H1 (cell line): ENCODE measurements at regions not wholly inside any gene's neighbourhood (a gene's known extent, or its start where the extent isn't known, plus 50 kb on each side); places are given as distances from the start of the nearest gene placed in this dataset.

Experiments used
- CTCF ChIA-PET: fragments of 300-600 bp; sonication (Branson Sonifier 250); formaldehyde crosslinking; loops from one replicate; lab custom pipeline; 2021; ENCODE audit not compliant: partially characterized antibody; lab: Charles Lee
- POLR2A ChIA-PET: fragments of 300-600 bp; sonication (Branson Sonifier 250); formaldehyde crosslinking; loops from one replicate; lab custom pipeline; 2021; ENCODE audit warnings: inconsistent platforms; ENCODE audit not compliant: partially characterized antibody; lab: Charles Lee
- DNase-seq, 2 experiments: peaks; one replicate each; pipeline versions ENCODE4 v3.0.0 to v3.0.0-alpha.2; 2010 to 2022; ENCODE audit warnings: low spot score in 2 of 2, low read depth in 1 of 2, mixed read lengths in 1 of 2
- FAIRE-seq: peaks from 2 replicates; lab custom pipeline; 2011; peaks lifted over from hg19 to GRCh38; lab: Jason Lieb, UNC
- H2AFZ ChIP-seq: 2 replicates; pipeline ENCODE4 v1.8.1; 2012; ENCODE audit warnings: low read length, inconsistent platforms
- H2AK5ac ChIP-seq: 2 replicates; pipeline ENCODE4 v1.6.1; 2013; ENCODE audit warnings: low read depth, low read length
- H2BK120ac ChIP-seq: replicated peaks from 2 replicates; pipeline ENCODE3; 2013; ENCODE audit warnings: low read depth, low read length, inconsistent platforms
- H2BK12ac ChIP-seq: 2 replicates; pipeline ENCODE4 v1.6.1; 2013; ENCODE audit warnings: low read depth, low read length
- H2BK15ac ChIP-seq: 2 replicates; pipeline ENCODE4 v1.6.1; 2013; ENCODE audit warnings: low read length
- H2BK20ac ChIP-seq: 2 replicates; pipeline ENCODE4 v1.6.1; 2013; ENCODE audit warnings: low read length
- H2BK5ac ChIP-seq: 2 replicates; pipeline ENCODE4 v1.6.1; 2013; ENCODE audit warnings: low read depth, low read length
- H3K14ac ChIP-seq: 2 replicates; pipeline ENCODE4 v1.6.1; 2013; ENCODE audit warnings: inconsistent platforms; ENCODE audit not compliant: insufficient read length
- H3K18ac ChIP-seq: 2 replicates; pipeline ENCODE4 v1.6.1; 2013; ENCODE audit warnings: low read length; ENCODE audit errors: extremely low read depth
- H3K23ac ChIP-seq: 2 replicates; pipeline ENCODE4 v1.6.1; 2013; ENCODE audit warnings: inconsistent platforms; ENCODE audit not compliant: insufficient read length
- H3K23me2 ChIP-seq: 2 replicates; pipeline ENCODE4 v1.6.1; 2013; ENCODE audit warnings: low read depth, low read length
- H3K27ac ChIP-seq: 2 replicates; pipeline ENCODE4 v1.6.1; 2011; ENCODE audit warnings: low read depth, low read length, inconsistent platforms
- H3K27me3 ChIP-seq, 4 experiments: replicated peaks in 1 of 4; 1 replicate in 1 of 4; 2 replicates in 3 of 4; pipeline versions ENCODE4 v1.6.1 to v1.8.1; 2011 to 2013; ENCODE audit warnings: low read length in 3 of 4, mild to moderate bottlenecking in 3 of 4, inconsistent platforms in 2 of 4, mixed read lengths in 2 of 4, moderate library complexity in 1 of 4; ENCODE audit not compliant: control insufficient read depth in 3 of 4, insufficient read depth in 3 of 4; ENCODE audit errors: extremely low read depth in 1 of 4
- H3K36me3 ChIP-seq, 4 experiments: 2 replicates each; pipeline versions ENCODE4 v1.6.1 to v1.8.1; 2011 to 2013; ENCODE audit warnings: mild to moderate bottlenecking in 4 of 4, low read length in 3 of 4, moderate library complexity in 2 of 4, control low read depth in 1 of 4, inconsistent platforms in 1 of 4; ENCODE audit not compliant: insufficient read depth in 4 of 4, control insufficient read depth in 2 of 4
- H3K4ac ChIP-seq: replicated peaks from 2 replicates; pipeline ENCODE3; 2013; ENCODE audit warnings: low read length, low read depth, mixed read lengths, inconsistent platforms; ENCODE audit not compliant: insufficient read length
- H3K4me1 ChIP-seq, 4 experiments: replicated peaks in 1 of 4; 1 replicate in 1 of 4; 2 replicates in 3 of 4; pipeline versions ENCODE4 v1.6.1 to v1.8.1; 2011 to 2013; ENCODE audit warnings: low read length in 3 of 4, inconsistent platforms in 2 of 4, mixed read lengths in 1 of 4; ENCODE audit not compliant: insufficient read depth in 4 of 4, control insufficient read depth in 3 of 4
- H3K4me2 ChIP-seq, 2 experiments: 2 replicates each; pipeline versions ENCODE4 v1.6.1 to v1.8.1; 2011 to 2013; ENCODE audit warnings: low read depth in 2 of 2, low read length in 2 of 2, control low read depth in 1 of 2, inconsistent platforms in 1 of 2, mild to moderate bottlenecking in 1 of 2; ENCODE audit not compliant: insufficient read depth in 1 of 2
- H3K4me3 ChIP-seq, 4 experiments: fragments of 200-600, 300-600 bp in 1 of 4; sonication (generic), shearing (Covaris generic), sonication (Bioruptor Twin) in 1 of 4; 2 replicates each; pipeline versions ENCODE4 v1.5.1 to v1.8.1; 2011 to 2016; ENCODE audit warnings: low read length in 4 of 4, low read depth in 3 of 4, control low read depth in 2 of 4, inconsistent platforms in 2 of 4, mild to moderate bottlenecking in 2 of 4, mixed read lengths in 1 of 4, moderate library complexity in 1 of 4; ENCODE audit not compliant: insufficient read depth in 2 of 4; ENCODE audit errors: extremely low read depth in 1 of 4
- H3K56ac ChIP-seq: replicated peaks from 2 replicates; pipeline ENCODE3; 2013; ENCODE audit warnings: low read depth, mild to moderate bottlenecking, mixed read lengths, low read length, inconsistent platforms; ENCODE audit not compliant: insufficient read length
- H3K79me1 ChIP-seq: 2 replicates; pipeline ENCODE4 v1.6.1; 2013; ENCODE audit warnings: low read depth, low read length, control low read depth
- H3K79me2 ChIP-seq, 2 experiments: 2 replicates each; pipeline versions ENCODE4 v1.6.1 to v1.8.1; 2012 to 2013; ENCODE audit warnings: low read length in 2 of 2, mild to moderate bottlenecking in 2 of 2, inconsistent platforms in 1 of 2; ENCODE audit not compliant: insufficient read depth in 2 of 2, control insufficient read depth in 1 of 2
- H3K9ac ChIP-seq, 4 experiments: replicated peaks in 1 of 4; 1 replicate in 1 of 4; 2 replicates in 3 of 4; pipeline versions ENCODE4 v1.6.1 to v1.8.1; 2011 to 2013; ENCODE audit warnings: low read depth in 3 of 4, low read length in 3 of 4, control low read depth in 2 of 4, mild to moderate bottlenecking in 2 of 4, moderate library complexity in 2 of 4, inconsistent platforms in 1 of 4; ENCODE audit errors: extremely low read depth in 1 of 4
- H3K9me3 ChIP-seq, 2 experiments: 2 replicates each; pipeline versions ENCODE4 v1.6.1 to v1.8.1; 2012 to 2013; ENCODE audit warnings: mild to moderate bottlenecking in 2 of 2, moderate library complexity in 2 of 2, control low read depth in 1 of 2, inconsistent platforms in 1 of 2, low read depth in 1 of 2, low read length in 1 of 2, mixed read lengths in 1 of 2; ENCODE audit not compliant: insufficient read depth in 2 of 2
- H4K20me1 ChIP-seq, 2 experiments: replicated peaks in 1 of 2; 2 replicates each; pipeline versions ENCODE3 to v1.8.1; 2011 to 2013; ENCODE audit warnings: inconsistent platforms in 2 of 2, low read length in 2 of 2, mild to moderate bottlenecking in 1 of 2; ENCODE audit not compliant: insufficient read depth in 2 of 2, control insufficient read depth in 1 of 2
- H4K5ac ChIP-seq: 2 replicates; pipeline ENCODE4 v1.6.1; 2013; ENCODE audit warnings: low read length, low read depth, mixed read lengths, inconsistent platforms; ENCODE audit not compliant: insufficient read length
- H4K8ac ChIP-seq: 2 replicates; pipeline ENCODE4 v1.8.0; 2013; ENCODE audit warnings: mild to moderate bottlenecking, moderate library complexity, low read length, inconsistent platforms; ENCODE audit not compliant: insufficient read depth; ENCODE audit errors: extremely low read depth
- H4K91ac ChIP-seq: replicated peaks from 2 replicates; pipeline ENCODE3; 2013; ENCODE audit warnings: low read length, mixed read lengths, inconsistent platforms; ENCODE audit not compliant: insufficient read length
- BACH1 ChIP-seq: IDR thresholded peaks from 2 replicates; pipeline ENCODE4 v1.6.1; 2012; ENCODE audit warnings: low read length, improper control_type of control experiment
- CREB1 ChIP-seq: IDR thresholded peaks from 2 replicates; pipeline ENCODE4 v1.6.1; 2012; ENCODE audit warnings: inconsistent platforms
- GTF2F1 ChIP-seq: IDR thresholded peaks from 2 replicates; pipeline ENCODE4 v1.6.1; 2012; ENCODE audit warnings: low read depth, low read length, improper control_type of control experiment, borderline replicate concordance
- TAF1 ChIP-seq: IDR thresholded peaks from 2 replicates; pipeline ENCODE4 v1.6.1; 2011; ENCODE audit warnings: mild to moderate bottlenecking, low read depth, low read length
- WGBS, 2 experiments: shearing (Covaris generic) in 1 of 2; methylation state at CpG; one replicate each; pipeline versions ENCODE4 v1.1.6 to v1.1.7; 2013 to 2015; ENCODE audit warnings: low lambda C conversion rate in 2 of 2, mixed read lengths in 2 of 2, inconsistent platforms in 1 of 2, low coverage in 1 of 2, missing lambda C conversion rate in 1 of 2; ENCODE audit not compliant: insufficient replicate concordance in 2 of 2, insufficient coverage in 1 of 2, insufficient read length in 1 of 2; ENCODE audit errors: extremely low coverage in 1 of 2, missing lambda C conversion rate in 1 of 2; 5-methylcytosine and 5-hydroxymethylcytosine counted together

DNA sequence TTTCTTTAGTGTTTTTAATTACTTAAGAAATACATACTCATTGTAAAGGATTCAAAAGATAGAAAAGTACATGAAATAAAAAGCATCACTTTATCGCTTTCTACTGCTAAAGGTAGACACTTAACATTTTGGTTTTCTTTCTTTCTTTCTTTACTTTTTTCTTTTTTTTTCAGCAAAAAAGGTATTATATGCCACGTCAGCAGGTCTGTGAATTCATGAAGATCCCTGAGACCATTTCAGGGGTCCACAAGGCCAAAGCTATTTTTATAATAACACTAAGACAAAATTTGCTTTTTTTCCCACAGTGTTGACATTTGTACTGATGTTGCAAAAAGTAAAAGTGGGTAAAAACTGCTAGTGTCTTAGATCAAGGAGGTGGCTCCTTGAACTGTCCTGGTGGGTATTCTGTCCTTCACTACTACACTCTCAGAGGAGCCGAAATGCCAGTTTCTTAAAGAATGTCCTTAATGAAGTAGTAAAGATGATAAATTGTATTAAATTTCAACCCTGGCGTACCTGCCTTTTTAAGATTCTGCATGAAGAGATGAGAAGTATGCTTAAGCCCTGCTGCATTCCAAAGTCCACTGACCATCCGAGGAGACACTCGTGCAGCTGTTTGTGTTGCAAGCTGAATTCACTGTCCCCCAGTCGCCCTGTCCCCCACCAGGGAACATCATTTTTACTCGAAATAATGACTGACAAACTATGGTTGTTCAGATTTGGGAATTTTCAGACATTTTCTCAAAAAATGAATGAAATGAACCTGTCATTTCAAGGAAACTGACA is 106.7 kb upstream of the PIAS1 start:
- Histone ChIP-seq H3K4me3 (no peak overlapping the region), H4K91ac (no peak overlapping the region), H2AK5ac (no peak overlapping the region), H3K14ac (no peak overlapping the region), H3K27ac (no peak overlapping the region), H3K36me3 (no peaks in the 10 kb centered on the region), H3K23me2 (no peaks in the 10 kb centered on the region), H3K4me1 (peaks cover 6 to 12% (median 8%) of the 10 kb centered on the region in 4 experiments; a peak in 4 of 7 replicates), H3K79me1 (no peaks in the 10 kb centered on the region), H2BK20ac (no peak overlapping the region; the same call in 1 of the 2 replicates), H3K4me2 (no peak overlapping the region), H3K18ac (no peak overlapping the region), H2AFZ (no peak overlapping the region), H3K79me2 (no peaks in the 10 kb centered on the region), H2BK15ac (no peak overlapping the region), H2BK5ac (no peak overlapping the region), H3K27me3 (no peaks in the 10 kb centered on the region), H3K23ac (no peak overlapping the region), H2BK120ac (no peak overlapping the region), H3K9ac (no peak overlapping the region), H4K20me1 (no peaks in the 10 kb centered on the region), H3K4ac (no peak overlapping the region), H3K56ac (no peak overlapping the region), H4K5ac (no peak overlapping the region), H2BK12ac (no peak overlapping the region), H4K8ac (no peak overlapping the region), H3K9me3 (no peaks in the 10 kb centered on the region)
- 88% methylated on average over 8 of the region's 8 CpGs; no CpG with 5 or more reads in 1 of the 2 experiments for WGBS, 2 experiments
- DNase-seq (no peak), FAIRE-seq (no peak)
- ChIA-PET CTCF (interaction anchor here (0.9 kb wide), 1 partner anchor 41 kb away, joined by 3 read pairs; no protein-coding TSS in a partner anchor), POLR2A (no interaction called here)
- TF ChIP-seq TAF1, result no peak
- TF ChIP-seq CREB1, result no peak
- no peak for TF ChIP-seq BACH1
- no peak for TF ChIP-seq GTF2F1
